ENCODE measurements at regions not wholly inside any gene's neighbourhood (a gene's known extent, or its start where the extent isn't known, plus 50 kb on each side); places are given as distances from the start of the nearest gene placed in this dataset.

DNA sequence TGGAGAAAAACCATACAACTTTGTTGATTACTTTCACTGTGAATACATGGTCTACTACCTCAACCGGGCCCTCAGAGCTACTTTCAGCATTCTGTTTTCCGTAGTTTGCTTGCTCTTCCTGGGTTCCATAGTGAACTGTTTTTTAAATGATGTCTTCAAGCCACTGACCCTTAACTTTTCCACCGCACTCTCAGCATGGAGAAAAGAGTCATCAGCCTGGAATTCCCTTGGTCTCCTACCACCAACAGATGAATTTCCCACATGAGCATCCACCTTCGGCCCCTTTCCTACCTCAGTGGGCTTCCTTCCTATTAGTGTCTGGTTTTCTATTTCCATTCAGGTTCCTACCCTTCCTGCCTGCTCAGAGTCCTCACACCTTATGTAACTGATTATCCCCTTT, 135.9 kb upstream of the ADAMTSL1 start:
- TF ChIP-seq POLR2A (IDR thresholded peaks at IDR 0.05) = no peak
- TF ChIP-seq, protein P1, sequence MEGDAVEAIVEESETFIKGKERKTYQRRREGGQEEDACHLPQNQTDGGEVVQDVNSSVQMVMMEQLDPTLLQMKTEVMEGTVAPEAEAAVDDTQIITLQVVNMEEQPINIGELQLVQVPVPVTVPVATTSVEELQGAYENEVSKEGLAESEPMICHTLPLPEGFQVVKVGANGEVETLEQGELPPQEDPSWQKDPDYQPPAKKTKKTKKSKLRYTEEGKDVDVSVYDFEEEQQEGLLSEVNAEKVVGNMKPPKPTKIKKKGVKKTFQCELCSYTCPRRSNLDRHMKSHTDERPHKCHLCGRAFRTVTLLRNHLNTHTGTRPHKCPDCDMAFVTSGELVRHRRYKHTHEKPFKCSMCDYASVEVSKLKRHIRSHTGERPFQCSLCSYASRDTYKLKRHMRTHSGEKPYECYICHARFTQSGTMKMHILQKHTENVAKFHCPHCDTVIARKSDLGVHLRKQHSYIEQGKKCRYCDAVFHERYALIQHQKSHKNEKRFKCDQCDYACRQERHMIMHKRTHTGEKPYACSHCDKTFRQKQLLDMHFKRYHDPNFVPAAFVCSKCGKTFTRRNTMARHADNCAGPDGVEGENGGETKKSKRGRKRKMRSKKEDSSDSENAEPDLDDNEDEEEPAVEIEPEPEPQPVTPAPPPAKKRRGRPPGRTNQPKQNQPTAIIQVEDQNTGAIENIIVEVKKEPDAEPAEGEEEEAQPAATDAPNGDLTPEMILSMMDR (IDR thresholded peaks at IDR 0.05) = no peak
